A673 (cell line): ENCODE measurements at regions not wholly inside any gene's neighbourhood (a gene's known extent, or its start where the extent isn't known, plus 50 kb on each side); places are given as distances from the start of the nearest gene placed in this dataset.

Experiments used
- BruUV-seq: library from RNA; stranded (reverse); fragments of 400-500 nt; replicated peaks from 2 replicates; lab custom pipeline; 2021; lab: Mats Ljungman, UMichigan
- CTCF ChIA-PET: fragments of 300-600 bp; sonication (Branson Sonifier 250); formaldehyde crosslinking; loops from one replicate; lab custom pipeline; 2022; ENCODE audit warnings: antibody characterized with exemption; lab: Charles Lee
- POLR2A ChIA-PET: fragments of 300-600 bp; sonication (Branson Sonifier 250); formaldehyde crosslinking; loops from one replicate; lab custom pipeline; 2022; ENCODE audit warnings: antibody characterized with exemption; ENCODE audit not compliant: low non-redundant PET; lab: Charles Lee
- DNase-seq: peaks from one replicate; pipeline ENCODE4 v3.0.0-alpha.2; 2015; ENCODE audit warnings: low spot score
- H3K27ac ChIP-seq: fragments of 200-600 bp; sonication (generic); 2 replicates; pipeline ENCODE4 v1.5.1; 2016; ENCODE audit warnings: mixed run types, low read depth, mild to moderate bottlenecking, mixed read lengths, antibody characterized with exemption, low read length; ENCODE audit not compliant: poor library complexity, severe bottlenecking
- H3K27me3 ChIP-seq: fragments of 200-600 bp; sonication (generic); replicated peaks from 2 replicates; pipeline ENCODE4 v1.6.1; 2017; ENCODE audit warnings: mixed run types, low read depth, mild to moderate bottlenecking, mixed read lengths, antibody characterized with exemption, low read length; ENCODE audit not compliant: insufficient read depth, poor library complexity
- H3K36me3 ChIP-seq: fragments of 200-600 bp; sonication (generic); 2 replicates; pipeline ENCODE4 v1.6.1; 2016; ENCODE audit warnings: mixed run types, mild to moderate bottlenecking, mixed read lengths, antibody characterized with exemption, low read length; ENCODE audit not compliant: insufficient read depth, poor library complexity, severe bottlenecking
- H3K4me1 ChIP-seq: fragments of 200-600 bp; sonication (generic); 2 replicates; pipeline ENCODE4 v1.6.1; 2017; ENCODE audit warnings: mixed run types, mild to moderate bottlenecking, mixed read lengths, antibody characterized with exemption, low read length; ENCODE audit not compliant: insufficient read depth, poor library complexity, severe bottlenecking
- H3K4me3 ChIP-seq: fragments of 200-600 bp; sonication (generic); 2 replicates; pipeline ENCODE4 v1.5.1; 2016; ENCODE audit warnings: low read depth, mixed run types, mild to moderate bottlenecking, mixed read lengths, low read length; ENCODE audit not compliant: poor library complexity, severe bottlenecking
- H3K9me3 ChIP-seq: fragments of 200-600 bp; sonication (generic); 2 replicates; pipeline ENCODE4 v1.6.1; 2016; ENCODE audit warnings: mixed run types, low read depth, mild to moderate bottlenecking, mixed read lengths, antibody characterized with exemption, low read length; ENCODE audit not compliant: poor library complexity, severe bottlenecking
- EZH2 ChIP-seq: fragments of 200-600 bp; sonication (generic); IDR thresholded peaks from 2 replicates; pipeline ENCODE4 v1.6.1; 2017; ENCODE audit warnings: borderline replicate concordance, low read depth, mild to moderate bottlenecking, mixed read lengths, antibody characterized with exemption, low read length; ENCODE audit not compliant: poor library complexity, severe bottlenecking
- intact Hi-C: fragments of 100-400 bp; cut with micrococcal nuclease; formaldehyde crosslinking; loops from one replicate; pipeline ENCODE4 v1.10.0; 2022; ENCODE audit not compliant: unreplicated experiment
- TF ChIP-seq, protein P1 (sequence below): fragments of 300-800, 200-600 bp; sonication (generic); conservative IDR thresholded peaks from 2 replicates; pipeline ENCODE4 v1.5.1; 2017; ENCODE audit warnings: low read depth, mild to moderate bottlenecking, antibody characterized with exemption, low read length, moderate library complexity, mixed read lengths

DNA sequence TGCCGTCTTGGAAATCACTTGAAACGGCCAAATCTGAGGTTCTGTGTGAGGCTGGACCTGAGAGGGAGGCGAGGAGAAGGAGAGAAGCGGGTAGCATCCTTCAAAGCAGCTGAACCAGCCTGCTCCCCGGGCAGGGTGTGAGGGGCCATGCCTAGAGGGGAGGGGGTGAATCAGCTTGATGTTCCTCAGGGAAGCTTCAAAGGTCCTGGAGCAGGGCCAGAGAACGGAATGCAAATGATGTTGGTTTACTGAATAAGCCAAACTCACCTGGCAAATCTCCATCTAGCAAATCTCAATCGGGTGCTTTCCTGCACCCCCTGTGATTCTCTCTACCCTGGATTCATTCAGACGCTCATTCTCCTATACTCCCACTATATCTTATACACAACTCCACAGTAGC is 226.9 kb downstream of the WDR11 start:
- Histone ChIP-seq H3K27ac (no peak overlapping the region), H3K9me3 (no peaks in the 10 kb centered on the region), H3K4me1 (peaks cover 14% of the 10 kb centered on the region), H3K4me3 (no peak overlapping the region), H3K36me3 (no peaks in the 10 kb centered on the region), H3K27me3 (no peaks in the 10 kb centered on the region)
- BruUV-seq, result no TSS peak
- TF ChIP-seq, protein P1, sequence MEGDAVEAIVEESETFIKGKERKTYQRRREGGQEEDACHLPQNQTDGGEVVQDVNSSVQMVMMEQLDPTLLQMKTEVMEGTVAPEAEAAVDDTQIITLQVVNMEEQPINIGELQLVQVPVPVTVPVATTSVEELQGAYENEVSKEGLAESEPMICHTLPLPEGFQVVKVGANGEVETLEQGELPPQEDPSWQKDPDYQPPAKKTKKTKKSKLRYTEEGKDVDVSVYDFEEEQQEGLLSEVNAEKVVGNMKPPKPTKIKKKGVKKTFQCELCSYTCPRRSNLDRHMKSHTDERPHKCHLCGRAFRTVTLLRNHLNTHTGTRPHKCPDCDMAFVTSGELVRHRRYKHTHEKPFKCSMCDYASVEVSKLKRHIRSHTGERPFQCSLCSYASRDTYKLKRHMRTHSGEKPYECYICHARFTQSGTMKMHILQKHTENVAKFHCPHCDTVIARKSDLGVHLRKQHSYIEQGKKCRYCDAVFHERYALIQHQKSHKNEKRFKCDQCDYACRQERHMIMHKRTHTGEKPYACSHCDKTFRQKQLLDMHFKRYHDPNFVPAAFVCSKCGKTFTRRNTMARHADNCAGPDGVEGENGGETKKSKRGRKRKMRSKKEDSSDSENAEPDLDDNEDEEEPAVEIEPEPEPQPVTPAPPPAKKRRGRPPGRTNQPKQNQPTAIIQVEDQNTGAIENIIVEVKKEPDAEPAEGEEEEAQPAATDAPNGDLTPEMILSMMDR, result no peak
- no peak for TF ChIP-seq EZH2
- CTCF ChIA-PET, result no interaction called here
- intact Hi-C loops, result no loop called here
- POLR2A ChIA-PET, result no interaction called here
- DNase-seq, result no peak

DNA sequence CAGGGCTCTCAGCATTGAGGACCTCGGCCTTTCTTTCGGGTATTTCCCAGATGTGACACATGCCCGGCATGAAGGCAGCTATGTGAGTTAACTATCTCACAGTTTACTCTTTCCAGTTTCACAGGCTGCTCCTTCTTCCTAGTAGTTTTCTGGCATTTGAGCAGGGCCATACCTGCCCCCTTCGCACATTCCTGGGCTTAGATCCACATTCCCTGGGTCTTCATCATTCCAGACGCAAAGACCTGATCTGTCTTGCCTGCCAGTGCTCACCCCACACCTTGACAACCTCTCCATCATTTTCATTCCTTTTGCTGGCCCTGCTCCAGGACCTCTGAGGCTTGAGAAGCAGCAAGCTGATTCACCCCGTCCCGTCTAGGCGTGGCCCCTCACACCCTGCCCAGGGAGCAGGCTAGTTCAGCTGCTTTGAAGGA is 227.5 kb downstream of the WDR11 start:
- no peaks in the 10 kb centered on the region for H3K9me3 ChIP-seq
- no peak for DNase-seq
- TF ChIP-seq, protein P1, result no peak
- ChIA-PET POLR2A (no interaction called here), CTCF (no interaction called here)
- BruUV-seq, result no TSS peak
- no peak overlapping the region for H3K4me3 ChIP-seq
- no peak overlapping the region for H3K27ac ChIP-seq
- H3K4me1 ChIP-seq, result peaks cover 14% of the 10 kb centered on the region
- no peaks in the 10 kb centered on the region for H3K27me3 ChIP-seq
- intact Hi-C loops, result no loop called here
- H3K36me3 ChIP-seq, result no peaks in the 10 kb centered on the region

DNA sequence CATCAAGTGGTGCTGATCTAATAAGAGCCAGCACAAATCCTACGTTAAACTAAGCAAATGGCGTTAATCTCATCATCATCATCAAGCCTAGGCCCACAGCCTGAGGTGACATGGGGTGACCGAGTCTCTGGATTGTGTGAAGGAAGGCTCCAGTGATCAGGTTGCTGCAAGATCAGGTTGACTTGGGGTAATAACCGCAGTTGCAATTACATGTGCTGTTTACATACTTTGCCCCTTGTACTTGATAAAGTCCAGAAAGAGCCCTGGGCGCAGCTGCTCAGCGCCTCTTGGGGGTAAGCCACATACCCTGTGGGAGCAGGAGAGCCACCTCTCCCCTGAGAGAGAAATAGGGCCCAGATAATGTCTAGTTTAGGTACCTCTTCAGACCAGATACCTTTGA is 228.1 kb downstream of the WDR11 start:
- DNase-seq, result no peak
- POLR2A ChIA-PET, result no interaction called here
- Histone ChIP-seq H3K27me3 (no peaks in the 10 kb centered on the region), H3K27ac (no peak overlapping the region), H3K4me1 (peaks cover 14% of the 10 kb centered on the region), H3K36me3 (no peaks in the 10 kb centered on the region), H3K4me3 (no peak overlapping the region), H3K9me3 (no peaks in the 10 kb centered on the region)
- no TSS peak for BruUV-seq
- CTCF ChIA-PET, result no interaction called here
- TF ChIP-seq, protein P1, result no peak
- intact Hi-C loops, result no loop called here
